Loucy (cell line): ENCODE measurements at regions not wholly inside any gene's neighbourhood (a gene's known extent, or its start where the extent isn't known, plus 50 kb on each side); places are given as distances from the start of the nearest gene placed in this dataset.

ENCODE experiments used
- EZH2phosphoT487 ChIP-seq: fragments of 200-600 bp; IDR thresholded peaks from 2 replicates; pipeline ENCODE4 v1.6.1; 2018; ENCODE audit warnings: antibody characterized with exemption, mild to moderate bottlenecking, moderate library complexity, borderline replicate concordance
- TF ChIP-seq, protein P1 (sequence below): fragments of 200-600 bp; sonication (generic); conservative IDR thresholded peaks from 2 replicates; pipeline ENCODE4 v1.5.1; 2014; ENCODE audit warnings: mild to moderate bottlenecking, antibody characterized with exemption, low read length

DNA sequence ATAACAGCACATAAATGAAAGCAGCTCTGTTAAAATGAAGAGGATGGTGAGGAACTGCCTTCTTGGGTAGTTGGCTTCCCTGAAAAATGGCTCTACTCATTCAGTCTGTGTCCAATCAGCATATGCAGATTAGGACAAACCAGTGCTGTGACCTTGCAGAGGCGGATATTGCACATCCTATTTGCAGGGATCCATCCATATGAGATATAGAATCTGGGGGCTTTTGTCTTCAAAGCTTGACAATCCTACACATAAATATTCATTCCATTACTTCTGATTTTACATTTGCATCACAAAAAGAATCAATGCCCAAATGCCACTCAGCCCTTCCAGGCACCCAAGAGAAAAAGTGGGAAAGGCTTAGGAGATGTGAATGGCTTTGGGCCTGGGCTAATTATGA is 383.7 kb downstream of the EMP1 start:
- TF ChIP-seq, protein P1, sequence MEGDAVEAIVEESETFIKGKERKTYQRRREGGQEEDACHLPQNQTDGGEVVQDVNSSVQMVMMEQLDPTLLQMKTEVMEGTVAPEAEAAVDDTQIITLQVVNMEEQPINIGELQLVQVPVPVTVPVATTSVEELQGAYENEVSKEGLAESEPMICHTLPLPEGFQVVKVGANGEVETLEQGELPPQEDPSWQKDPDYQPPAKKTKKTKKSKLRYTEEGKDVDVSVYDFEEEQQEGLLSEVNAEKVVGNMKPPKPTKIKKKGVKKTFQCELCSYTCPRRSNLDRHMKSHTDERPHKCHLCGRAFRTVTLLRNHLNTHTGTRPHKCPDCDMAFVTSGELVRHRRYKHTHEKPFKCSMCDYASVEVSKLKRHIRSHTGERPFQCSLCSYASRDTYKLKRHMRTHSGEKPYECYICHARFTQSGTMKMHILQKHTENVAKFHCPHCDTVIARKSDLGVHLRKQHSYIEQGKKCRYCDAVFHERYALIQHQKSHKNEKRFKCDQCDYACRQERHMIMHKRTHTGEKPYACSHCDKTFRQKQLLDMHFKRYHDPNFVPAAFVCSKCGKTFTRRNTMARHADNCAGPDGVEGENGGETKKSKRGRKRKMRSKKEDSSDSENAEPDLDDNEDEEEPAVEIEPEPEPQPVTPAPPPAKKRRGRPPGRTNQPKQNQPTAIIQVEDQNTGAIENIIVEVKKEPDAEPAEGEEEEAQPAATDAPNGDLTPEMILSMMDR: no peak
- no peak for TF ChIP-seq EZH2phosphoT487
